GM21723 (cell line): ENCODE measurements at regions not wholly inside any gene's neighbourhood (a gene's known extent, or its start where the extent isn't known, plus 50 kb on each side); places are given as distances from the start of the nearest gene placed in this dataset.
"Not testable (repeated sequence)": the region's sequence is repeated elsewhere in the genome, so short reads cannot be mapped to it uniquely, and the experiment has no call there.

Source experiments
- ATAC-seq: cut with Tn5 transposase; IDR thresholded peaks from one replicate; pipeline ENCODE4 v1.9.1; 2021; ENCODE audit warnings: mild to moderate bottlenecking, moderate library complexity; ENCODE audit not compliant: unreplicated experiment

GRCh38 chr17:68097161-68097805 is 61.7 kb downstream of the KPNA2 start:
- ATAC-seq: no peak

- ATAC-seq: not testable (repeated sequence)
These were observed 63.8 kb downstream of the KPNA2 start for GRCh38 chr17:68099341-68099753.

- no peak for ATAC-seq
These were observed 64.6 kb downstream of the KPNA2 start for GRCh38 chr17:68100000-68100641.

GRCh38 chr17:68101075-68101986 is 65.8 kb downstream of the KPNA2 start:
- ATAC-seq: peak; percentile 85

- ATAC-seq: no peak
These were observed 66.4 kb downstream of the KPNA2 start for GRCh38 chr17:68101987-68102314.

- ATAC-seq: no peak
These were observed 66.8 kb downstream of the KPNA2 start for GRCh38 chr17:68102318-68102758.

GRCh38 chr17:68103148-68103547 is 67.6 kb downstream of the KPNA2 start:
- no peak for ATAC-seq

GRCh38 chr17:68106085-68106484 is 70.5 kb downstream of the KPNA2 start:
- no peak for ATAC-seq

- ATAC-seq: no peak
These were observed 71.8 kb downstream of the KPNA2 start for GRCh38 chr17:68107373-68107772.

GRCh38 chr17:68108313-68109000 is 72.9 kb downstream of the KPNA2 start:
- ATAC-seq: no peak

- ATAC-seq: not testable (repeated sequence)
These were observed 73.9 kb downstream of the KPNA2 start for GRCh38 chr17:68109404-68109803.

- not testable (repeated sequence) for ATAC-seq
These were observed 80.7 kb downstream of the KPNA2 start for GRCh38 chr17:68116211-68116610.

GRCh38 chr17:68122587-68122986 is 87.1 kb downstream of the KPNA2 start:
- ATAC-seq: no peak

GRCh38 chr17:68125111-68125870 is 89.8 kb downstream of the KPNA2 start:
- no peak for ATAC-seq

- no peak for ATAC-seq
These were observed 92.4 kb downstream of the KPNA2 start for GRCh38 chr17:68127914-68128313.

- no peak for ATAC-seq
These were observed 95.9 kb downstream of the KPNA2 start for GRCh38 chr17:68131456-68131855.

- no peak for ATAC-seq
These were observed 98.0 kb downstream of the KPNA2 start for GRCh38 chr17:68133346-68134045.

GRCh38 chr17:68134046-68134637 is 98.6 kb downstream of the KPNA2 start:
- no peak for ATAC-seq

GRCh38 chr17:68134731-68135130 is 99.2 kb downstream of the KPNA2 start:
- no peak for ATAC-seq
